B cell (primary cell): ENCODE measurements at regions not wholly inside any gene's neighbourhood (a gene's known extent, or its start where the extent isn't known, plus 50 kb on each side); places are given as distances from the start of the nearest gene placed in this dataset.

Experiments used
- EZH2 ChIP-seq: IDR thresholded peaks from 2 replicates; pipeline ENCODE4 v1.6.1; 2012; ENCODE audit warnings: borderline replicate concordance, low read depth, mild to moderate bottlenecking, moderate library complexity, low read length; ENCODE audit not compliant: insufficient read depth, poor library complexity, severe bottlenecking
- TF ChIP-seq, protein P1 (sequence below): fragments of 200-600 bp; IDR thresholded peaks from one replicate; pipeline ENCODE4 v1.8.0; 2022; ENCODE audit warnings: antibody characterized with exemption, mild to moderate bottlenecking

- TF ChIP-seq EZH2: no peak
- TF ChIP-seq, protein P1, sequence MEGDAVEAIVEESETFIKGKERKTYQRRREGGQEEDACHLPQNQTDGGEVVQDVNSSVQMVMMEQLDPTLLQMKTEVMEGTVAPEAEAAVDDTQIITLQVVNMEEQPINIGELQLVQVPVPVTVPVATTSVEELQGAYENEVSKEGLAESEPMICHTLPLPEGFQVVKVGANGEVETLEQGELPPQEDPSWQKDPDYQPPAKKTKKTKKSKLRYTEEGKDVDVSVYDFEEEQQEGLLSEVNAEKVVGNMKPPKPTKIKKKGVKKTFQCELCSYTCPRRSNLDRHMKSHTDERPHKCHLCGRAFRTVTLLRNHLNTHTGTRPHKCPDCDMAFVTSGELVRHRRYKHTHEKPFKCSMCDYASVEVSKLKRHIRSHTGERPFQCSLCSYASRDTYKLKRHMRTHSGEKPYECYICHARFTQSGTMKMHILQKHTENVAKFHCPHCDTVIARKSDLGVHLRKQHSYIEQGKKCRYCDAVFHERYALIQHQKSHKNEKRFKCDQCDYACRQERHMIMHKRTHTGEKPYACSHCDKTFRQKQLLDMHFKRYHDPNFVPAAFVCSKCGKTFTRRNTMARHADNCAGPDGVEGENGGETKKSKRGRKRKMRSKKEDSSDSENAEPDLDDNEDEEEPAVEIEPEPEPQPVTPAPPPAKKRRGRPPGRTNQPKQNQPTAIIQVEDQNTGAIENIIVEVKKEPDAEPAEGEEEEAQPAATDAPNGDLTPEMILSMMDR: no peak
Observed at GRCh38 chr6:55943329-55943728, 67.9 kb upstream of the BMP5 start.
